Activated CD4-positive, alpha-beta T cell treated with anti-CD3 and anti-CD28 coated beads, Interleukin-2, Interleukin-6, amounts not matched to agents 100 ng/mL and 50 ng/mL, durations not matched to agents 16 hours and 8 hours (primary cell): ENCODE measurements at regions not wholly inside any gene's neighbourhood (a gene's known extent, or its start where the extent isn't known, plus 50 kb on each side); places are given as distances from the start of the nearest gene placed in this dataset.
"Not testable (repeated sequence)": the region's sequence is repeated elsewhere in the genome, so short reads cannot be mapped to it uniquely, and the experiment has no call there.

ENCODE experiments used
- DNase-seq: peaks from one replicate; pipeline ENCODE4 v3.0.0-alpha.2; 2020

- no peak for DNase-seq
These were observed 393.2 kb downstream of the RWDD3 start for GRCh38 chr1:95627244-95627643.

GRCh38 chr1:95631695-95632094, 397.7 kb downstream of the RWDD3 start:
- DNase-seq: no peak

- no peak for DNase-seq
These were observed 401.8 kb downstream of the RWDD3 start for GRCh38 chr1:95635811-95636210.

GRCh38 chr1:95636897-95637296, 402.9 kb downstream of the RWDD3 start:
- DNase-seq: no peak

- no peak for DNase-seq
These were observed 406.7 kb downstream of the RWDD3 start for GRCh38 chr1:95640746-95641145.

GRCh38 chr1:95641386-95641785, 407.4 kb downstream of the RWDD3 start:
- no peak for DNase-seq

- DNase-seq: no peak
These were observed 408.0 kb downstream of the RWDD3 start for GRCh38 chr1:95642035-95642434.

GRCh38 chr1:95643071-95643470, 409.1 kb downstream of the RWDD3 start:
- DNase-seq: no peak

GRCh38 chr1:95645126-95645525, 411.1 kb downstream of the RWDD3 start:
- not testable (repeated sequence) for DNase-seq

GRCh38 chr1:95650631-95651030, 416.6 kb downstream of the RWDD3 start:
- no peak for DNase-seq

GRCh38 chr1:95652423-95652965, 418.5 kb downstream of the RWDD3 start:
- no peak for DNase-seq

GRCh38 chr1:95653618-95654017, 419.6 kb downstream of the RWDD3 start:
- DNase-seq: no peak

GRCh38 chr1:95655321-95656020, 421.5 kb downstream of the RWDD3 start:
- no peak for DNase-seq

- no peak for DNase-seq
These were observed 423.2 kb downstream of the RWDD3 start for GRCh38 chr1:95657248-95657647.

- no peak for DNase-seq
These were observed 425.2 kb downstream of the RWDD3 start for GRCh38 chr1:95659166-95659565.

- DNase-seq: no peak
These were observed 425.6 kb downstream of the RWDD3 start for GRCh38 chr1:95659588-95659987.

GRCh38 chr1:95660736-95661135, 426.7 kb downstream of the RWDD3 start:
- DNase-seq: no peak

GRCh38 chr1:95663530-95663929, 429.5 kb downstream of the RWDD3 start:
- DNase-seq: not testable (repeated sequence)

- DNase-seq: no peak
These were observed 434.2 kb downstream of the RWDD3 start for GRCh38 chr1:95668165-95668564.

- not testable (repeated sequence) for DNase-seq
These were observed 435.6 kb downstream of the RWDD3 start for GRCh38 chr1:95669638-95670037.

- DNase-seq: no peak
These were observed 437.1 kb downstream of the RWDD3 start for GRCh38 chr1:95671098-95671497.

- DNase-seq: no peak
These were observed 445.3 kb downstream of the RWDD3 start for GRCh38 chr1:95679262-95679661.

GRCh38 chr1:95685081-95685480, 451.1 kb downstream of the RWDD3 start:
- DNase-seq: no peak

GRCh38 chr1:95686217-95686616, 452.2 kb downstream of the RWDD3 start:
- no peak for DNase-seq
